ENCODE measurements at regions not wholly inside any gene's neighbourhood (a gene's known extent, or its start where the extent isn't known, plus 50 kb on each side); places are given as distances from the start of the nearest gene placed in this dataset.
"Not testable (repeated sequence)": the region's sequence is repeated elsewhere in the genome, so short reads cannot be mapped to it uniquely, and the experiment has no call there.

GRCh38 chr3:89698208-89698830, 590.9 kb downstream of the EPHA3 start:
- Histone ChIP-seq H3K4me3 (no peak overlapping the region), H3K9me3 (no peaks in the 10 kb centered on the region), H3K27me3 (no peaks in the 10 kb centered on the region), H3K36me3 (no peaks in the 10 kb centered on the region)
- no peak for DNase-seq

DNA sequence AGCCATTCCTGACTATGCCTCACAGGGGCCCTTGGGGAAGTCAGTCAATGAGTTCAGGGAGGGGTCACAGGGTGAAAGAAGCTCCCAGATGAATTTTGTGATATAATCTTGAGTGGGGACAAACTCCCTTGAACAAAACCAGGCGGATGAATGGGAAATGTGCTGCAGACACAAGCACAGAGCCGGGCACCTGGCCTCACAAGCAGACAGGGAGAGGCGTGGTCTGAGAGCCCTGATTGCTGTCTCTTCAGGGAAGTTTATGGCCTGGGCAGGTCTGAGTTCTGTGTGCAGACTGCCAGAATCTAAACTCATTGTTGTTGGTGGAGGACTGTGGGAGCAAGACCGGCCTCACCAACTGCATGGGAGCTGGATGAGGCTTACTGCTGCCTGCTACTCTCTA, 591.8 kb downstream of the EPHA3 start:
- Histone ChIP-seq H3K9me3 (no peaks in the 10 kb centered on the region), H3K4me3 (no peak overlapping the region), H3K36me3 (no peaks in the 10 kb centered on the region), H3K27me3 (no peaks in the 10 kb centered on the region)
- DNase-seq: no peak

GRCh38 chr3:89699771-89700170, 592.4 kb downstream of the EPHA3 start:
- H3K36me3 ChIP-seq: no peaks in the 10 kb centered on the region
- no peak for DNase-seq
- H3K4me3 ChIP-seq: no peak overlapping the region
- no peaks in the 10 kb centered on the region for H3K9me3 ChIP-seq
- no peaks in the 10 kb centered on the region for H3K27me3 ChIP-seq

- Histone ChIP-seq H3K9me3 (no peaks in the 10 kb centered on the region), H3K4me3 (no peak overlapping the region), H3K27me3 (no peaks in the 10 kb centered on the region), H3K36me3 (no peaks in the 10 kb centered on the region)
- no peak for DNase-seq
These were observed 595.0 kb downstream of the EPHA3 start for GRCh38 chr3:89702404-89702803.

GRCh38 chr3:89713196-89713595, 605.8 kb downstream of the EPHA3 start:
- no peaks in the 10 kb centered on the region for H3K27me3 ChIP-seq
- H3K9me3 ChIP-seq: no peaks in the 10 kb centered on the region
- no peak for DNase-seq
- no peak overlapping the region for H3K4me3 ChIP-seq
- no peaks in the 10 kb centered on the region for H3K36me3 ChIP-seq

GRCh38 chr3:89714237-89714636, 606.8 kb downstream of the EPHA3 start:
- Histone ChIP-seq H3K36me3 (no peaks in the 10 kb centered on the region), H3K9me3 (no peaks in the 10 kb centered on the region), H3K4me3 (no peak overlapping the region), H3K27me3 (no peaks in the 10 kb centered on the region)
- DNase-seq: no peak

DNA sequence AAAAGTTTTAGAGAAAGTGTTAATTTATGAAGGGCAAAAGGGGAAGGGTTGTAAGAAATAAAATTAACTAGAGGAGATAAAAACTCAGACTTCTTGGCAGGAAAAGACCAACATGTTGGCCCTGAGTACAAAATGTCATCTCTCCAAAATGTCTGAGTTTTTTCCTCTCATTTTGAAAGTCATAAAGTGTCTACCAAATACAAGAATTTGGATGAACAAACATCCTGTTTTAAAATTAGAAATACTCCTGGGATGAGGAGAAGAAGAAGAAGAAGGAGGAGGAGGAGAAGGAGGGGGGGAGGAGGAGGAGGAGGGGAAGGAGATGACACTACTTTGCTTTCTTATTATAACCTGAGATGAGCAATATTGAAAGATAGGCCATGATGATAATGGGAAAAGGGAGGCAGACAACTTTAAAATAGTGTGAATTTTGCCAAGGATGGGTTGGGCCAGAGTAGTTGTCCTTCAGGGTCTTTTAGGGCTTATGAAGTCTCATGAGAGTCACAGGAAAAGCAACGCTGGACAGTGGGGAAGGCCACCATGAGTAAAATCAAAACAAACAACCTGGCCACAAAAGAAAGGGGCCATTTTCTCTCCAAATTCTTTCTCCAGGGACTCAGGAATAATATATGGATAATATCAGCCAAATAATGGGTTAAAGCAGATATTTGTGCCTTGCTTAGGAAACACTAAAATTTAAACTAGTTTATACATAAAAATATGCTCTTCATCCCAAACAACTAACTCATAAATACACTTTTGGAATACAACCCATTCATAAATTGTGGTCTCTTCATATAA, 632.9 kb downstream of the EPHA3 start:
- no peaks in the 10 kb centered on the region for H3K27me3 ChIP-seq
- H3K4me3 ChIP-seq: no peak overlapping the region
- no peaks in the 10 kb centered on the region for H3K9me3 ChIP-seq
- no peaks in the 10 kb centered on the region for H3K36me3 ChIP-seq
- no peak for DNase-seq

DNA sequence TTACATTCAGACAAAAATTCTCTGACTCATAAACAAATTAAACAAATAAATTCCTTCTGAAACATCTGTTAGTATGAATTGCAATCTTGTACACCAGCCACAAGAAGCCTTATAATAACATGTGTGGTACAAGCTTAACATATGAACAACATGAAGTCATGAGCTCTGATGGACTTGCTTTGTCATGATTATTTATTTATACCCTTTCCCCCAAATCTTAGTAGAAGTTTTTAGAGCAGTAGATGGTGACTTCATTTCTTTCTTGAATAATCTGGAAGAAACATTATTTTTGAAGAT, 633.4 kb downstream of the EPHA3 start:
- Histone ChIP-seq H3K27me3 (no peaks in the 10 kb centered on the region), H3K9me3 (no peaks in the 10 kb centered on the region), H3K4me3 (no peak overlapping the region), H3K36me3 (no peaks in the 10 kb centered on the region)
- no peak for DNase-seq

GRCh38 chr3:89742546-89742945, 635.1 kb downstream of the EPHA3 start:
- no peak for DNase-seq
- H3K36me3 ChIP-seq: no peaks in the 10 kb centered on the region
- no peaks in the 10 kb centered on the region for H3K27me3 ChIP-seq
- H3K4me3 ChIP-seq: no peak overlapping the region
- no peaks in the 10 kb centered on the region for H3K9me3 ChIP-seq

GRCh38 chr3:89747541-89748278, 640.3 kb downstream of the EPHA3 start:
- H3K36me3 ChIP-seq, H3K4me3 ChIP-seq, DNase-seq, H3K27me3 ChIP-seq, H3K9me3 ChIP-seq: not testable (repeated sequence)

DNA sequence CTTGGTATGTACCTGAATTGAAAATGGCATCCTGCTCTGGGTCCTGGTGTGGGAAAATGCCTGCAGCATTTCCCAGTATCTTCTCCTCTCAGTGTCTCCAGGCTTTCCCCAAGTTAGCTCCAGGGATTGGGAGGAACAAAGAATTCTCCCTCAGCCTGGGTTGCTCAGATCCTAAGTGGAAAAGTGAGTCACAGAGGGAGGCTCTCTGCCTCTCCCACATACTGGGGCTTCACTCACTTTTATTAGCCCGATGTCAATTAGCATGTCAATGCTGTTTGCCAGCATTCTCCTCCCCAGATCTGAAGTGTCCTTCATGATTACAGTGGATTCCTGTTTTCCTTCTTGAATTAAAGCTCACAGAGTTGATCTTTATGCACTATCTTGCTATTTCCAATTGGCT, 655.0 kb downstream of the EPHA3 start:
- no peak overlapping the region for H3K4me3 ChIP-seq
- no peaks in the 10 kb centered on the region for H3K36me3 ChIP-seq
- no peaks in the 10 kb centered on the region for H3K27me3 ChIP-seq
- H3K9me3 ChIP-seq: no peaks in the 10 kb centered on the region
- no peak for DNase-seq

DNA sequence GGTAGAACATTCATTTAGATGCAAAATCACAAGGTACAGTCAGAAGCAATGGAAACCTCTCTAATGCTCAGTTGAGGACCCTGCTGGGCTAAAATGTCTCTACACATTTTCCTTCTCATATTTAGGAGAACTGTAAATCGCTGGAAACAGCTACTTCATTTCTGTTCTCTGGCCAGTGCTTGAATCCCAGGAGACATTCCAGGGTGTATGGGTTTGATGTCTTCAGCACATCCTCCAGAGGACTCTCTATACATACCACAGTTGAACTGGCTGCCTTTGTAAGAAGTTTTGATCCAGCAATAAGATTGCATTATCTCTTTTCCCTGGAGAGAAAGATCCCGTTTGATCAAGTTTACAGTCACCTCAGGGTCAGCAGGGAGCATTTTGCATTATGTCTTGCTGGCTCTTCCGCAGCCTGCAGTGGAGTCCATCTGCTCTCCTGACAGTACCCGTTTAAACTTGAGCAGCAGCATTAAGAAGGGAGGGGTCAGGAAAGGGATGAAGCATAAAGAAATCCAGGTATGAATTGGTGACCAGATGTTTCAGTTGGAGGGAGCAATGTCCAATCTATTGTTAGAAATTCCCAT, 676.0 kb downstream of the EPHA3 start:
- Histone ChIP-seq H3K4me3 (no peak overlapping the region), H3K9me3 (no peaks in the 10 kb centered on the region), H3K36me3 (no peaks in the 10 kb centered on the region), H3K27me3 (no peaks in the 10 kb centered on the region)
- DNase-seq: no peak

- Histone ChIP-seq H3K4me3 (no peak overlapping the region), H3K9me3 (no peaks in the 10 kb centered on the region), H3K27me3 (no peaks in the 10 kb centered on the region), H3K36me3 (no peaks in the 10 kb centered on the region)
- no peak for DNase-seq
These were observed 680.1 kb downstream of the EPHA3 start for GRCh38 chr3:89787485-89787884.

- Histone ChIP-seq H3K4me3 (no peak overlapping the region), H3K36me3 (no peaks in the 10 kb centered on the region), H3K27me3 (no peaks in the 10 kb centered on the region), H3K9me3 (no peaks in the 10 kb centered on the region)
- no peak for DNase-seq
These were observed 680.6 kb downstream of the EPHA3 start for GRCh38 chr3:89787979-89788378.

DNA sequence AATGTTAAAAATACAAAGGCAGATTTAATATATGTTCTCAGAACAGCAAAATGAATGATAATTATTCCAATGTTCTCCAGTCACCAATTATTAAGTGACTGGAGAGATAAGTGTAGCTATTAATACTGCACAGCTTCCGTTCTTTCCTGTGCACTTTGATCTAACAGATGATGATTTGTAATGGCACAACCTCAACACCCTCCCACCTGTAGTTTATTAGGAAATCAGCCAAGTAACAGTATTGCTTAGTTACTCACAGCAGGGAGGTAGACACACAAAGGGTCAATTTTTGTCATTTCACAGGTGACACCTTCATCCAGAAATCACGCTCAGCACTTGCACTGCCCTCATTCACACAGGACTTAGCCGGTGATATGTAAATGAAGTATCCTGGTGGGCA, 688.1 kb downstream of the EPHA3 start:
- Histone ChIP-seq H3K9me3 (no peaks in the 10 kb centered on the region), H3K27me3 (no peaks in the 10 kb centered on the region), H3K4me3 (no peak overlapping the region), H3K36me3 (no peaks in the 10 kb centered on the region)
- DNase-seq: no peak

- no peaks in the 10 kb centered on the region for H3K9me3 ChIP-seq
- H3K36me3 ChIP-seq: no peaks in the 10 kb centered on the region
- no peak for DNase-seq
- no peaks in the 10 kb centered on the region for H3K27me3 ChIP-seq
- no peak overlapping the region for H3K4me3 ChIP-seq
These were observed 695.5 kb downstream of the EPHA3 start for GRCh38 chr3:89802881-89803280.

DNA sequence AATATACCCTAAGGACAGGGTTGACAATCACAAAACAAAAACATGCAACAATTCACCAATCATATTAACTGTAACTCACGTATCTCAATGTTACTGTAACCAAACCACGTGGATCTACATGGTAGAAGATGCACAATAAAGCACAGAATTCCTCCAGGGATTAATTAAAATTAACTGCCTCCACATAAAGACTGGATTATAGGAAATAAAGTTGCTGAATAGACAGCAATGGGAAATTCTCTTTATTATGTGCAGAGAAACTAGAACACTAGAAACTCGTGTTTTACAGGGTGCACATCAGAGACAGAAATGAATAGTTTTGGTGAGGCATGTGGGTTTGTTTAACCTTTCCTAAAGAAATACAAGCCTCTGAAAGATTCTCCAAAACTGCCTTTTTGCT, 696.3 kb downstream of the EPHA3 start:
- Histone ChIP-seq H3K36me3 (no peaks in the 10 kb centered on the region), H3K9me3 (no peaks in the 10 kb centered on the region), H3K4me3 (no peak overlapping the region), H3K27me3 (no peaks in the 10 kb centered on the region)
- DNase-seq: no peak
